Breast epithelium (tissue), 4 donors: ENCODE measurements at regions not wholly inside any gene's neighbourhood (a gene's known extent, or its start where the extent isn't known, plus 50 kb on each side); places are given as distances from the start of the nearest gene placed in this dataset.

Source experiments
- DNase-seq, 2 donors: peaks; one replicate each; pipeline ENCODE4 v3.0.0-alpha.2; 2019; ENCODE audit warnings: low spot score in 2 of 2
- H3K27ac ChIP-seq, 2 donors: fragments of 200-600 bp; sonication (generic) in 1 of 2; one replicate each; pipeline ENCODE4 v1.5.1; 2016 to 2019; ENCODE audit warnings: mild to moderate bottlenecking in 1 of 2
- H3K27me3 ChIP-seq, 2 donors: fragments of 200-600 bp; sonication (generic) in 1 of 2; one replicate each; pipeline versions ENCODE4 v1.5.1 to v1.6.0; 2017 to 2019; ENCODE audit warnings: control low read depth in 1 of 2, mild to moderate bottlenecking in 1 of 2
- H3K36me3 ChIP-seq: fragments of 200-600 bp; one replicate; pipeline ENCODE4 v1.5.1; 2019
- H3K4me1 ChIP-seq, 2 donors: fragments of 200-600 bp; sonication (generic); one replicate each; pipeline ENCODE4 v1.5.1; 2016 to 2019; ENCODE audit warnings: control low read depth in 1 of 2
- H3K4me3 ChIP-seq, 3 donors: fragments of 200-600 bp; sonication (generic); 1 replicate in 2 of 3; 2 replicates in 1 of 3; pipeline ENCODE4 v1.5.1; 2016 to 2019; ENCODE audit warnings: mild to moderate bottlenecking in 3 of 3, moderate library complexity in 2 of 3
- H3K9me3 ChIP-seq, 2 donors: fragments of 200-600 bp; sonication (generic) in 1 of 2; one replicate each; pipeline ENCODE4 v1.5.1; 2016 to 2019; ENCODE audit warnings: control low read depth in 1 of 2
- POLR2A ChIP-seq: fragments of 450-650 bp; IDR thresholded peaks from one replicate; pipeline ENCODE4 v1.6.1; 2016; ENCODE audit warnings: antibody characterized with exemption, mild to moderate bottlenecking, moderate library complexity
- POLR2AphosphoS5 ChIP-seq, 3 donors: sonication (generic); formaldehyde crosslinking; IDR thresholded peaks; one replicate each; pipeline ENCODE4 v1.6.1; 2017; ENCODE audit warnings: antibody characterized with exemption in 3 of 3
- intact Hi-C: fragments of 100-400 bp; cut with DNase I; formaldehyde crosslinking; loops from one replicate; pipeline ENCODE4 v1.15.1; 2023; ENCODE audit warnings: low total_unique reads
- TF ChIP-seq, protein P1 (sequence below), 3 donors: fragments of 450-650 bp; IDR thresholded peaks; one replicate each; pipeline ENCODE4 v1.5.1; 2016 to 2017; ENCODE audit warnings: antibody characterized with exemption in 3 of 3, mild to moderate bottlenecking in 3 of 3, moderate library complexity in 3 of 3

DNA sequence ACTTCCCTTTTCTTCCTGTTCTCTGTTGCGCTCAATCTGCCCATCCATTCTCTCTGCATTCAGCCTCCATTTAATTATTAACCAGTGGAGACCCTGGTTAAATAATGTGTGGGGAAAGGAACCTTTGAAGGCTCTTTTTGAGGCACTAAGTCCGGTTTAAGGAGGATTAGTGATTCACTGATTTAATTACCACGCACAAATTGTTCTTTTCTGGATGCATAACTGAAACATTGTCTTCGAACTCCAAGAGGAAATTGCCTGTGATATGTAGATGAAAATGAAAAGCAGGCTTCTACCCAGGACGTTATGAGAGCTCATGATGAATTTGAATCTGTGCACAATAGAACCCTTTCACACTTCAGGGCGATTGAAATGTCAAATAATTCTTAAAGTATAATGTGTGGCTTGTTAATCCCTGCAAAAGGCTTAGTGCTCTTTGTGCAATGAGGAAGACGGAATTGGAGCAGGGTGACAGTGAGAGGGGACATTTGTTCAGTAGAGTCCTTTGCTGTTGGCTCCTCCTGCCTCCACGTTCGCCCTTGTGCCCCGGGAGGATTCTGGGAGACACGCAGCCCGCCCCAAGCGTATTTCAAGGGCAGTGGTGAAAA, 51.1 kb upstream of the ZNF236 start:
- no peak for DNase-seq
- no peaks in the 10 kb centered on the region for H3K4me1 ChIP-seq
- no peak overlapping the region for H3K27ac ChIP-seq
- TF ChIP-seq POLR2AphosphoS5 (IDR thresholded peaks at IDR 0.05) (no peak), POLR2A (no peak)
- TF ChIP-seq, protein P1, sequence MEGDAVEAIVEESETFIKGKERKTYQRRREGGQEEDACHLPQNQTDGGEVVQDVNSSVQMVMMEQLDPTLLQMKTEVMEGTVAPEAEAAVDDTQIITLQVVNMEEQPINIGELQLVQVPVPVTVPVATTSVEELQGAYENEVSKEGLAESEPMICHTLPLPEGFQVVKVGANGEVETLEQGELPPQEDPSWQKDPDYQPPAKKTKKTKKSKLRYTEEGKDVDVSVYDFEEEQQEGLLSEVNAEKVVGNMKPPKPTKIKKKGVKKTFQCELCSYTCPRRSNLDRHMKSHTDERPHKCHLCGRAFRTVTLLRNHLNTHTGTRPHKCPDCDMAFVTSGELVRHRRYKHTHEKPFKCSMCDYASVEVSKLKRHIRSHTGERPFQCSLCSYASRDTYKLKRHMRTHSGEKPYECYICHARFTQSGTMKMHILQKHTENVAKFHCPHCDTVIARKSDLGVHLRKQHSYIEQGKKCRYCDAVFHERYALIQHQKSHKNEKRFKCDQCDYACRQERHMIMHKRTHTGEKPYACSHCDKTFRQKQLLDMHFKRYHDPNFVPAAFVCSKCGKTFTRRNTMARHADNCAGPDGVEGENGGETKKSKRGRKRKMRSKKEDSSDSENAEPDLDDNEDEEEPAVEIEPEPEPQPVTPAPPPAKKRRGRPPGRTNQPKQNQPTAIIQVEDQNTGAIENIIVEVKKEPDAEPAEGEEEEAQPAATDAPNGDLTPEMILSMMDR (IDR thresholded peaks at IDR 0.05): no peak
- H3K9me3 ChIP-seq: no peaks in the 10 kb centered on the region
- intact Hi-C loops: loop anchor here (5.0 kb wide), 1 partner anchor 581 kb away; no protein-coding TSS in a partner anchor
- H3K36me3 ChIP-seq: no peaks in the 10 kb centered on the region
- peaks cover 0 to 7% of the 10 kb centered on the region in 2 donors for H3K27me3 ChIP-seq
- no peak overlapping the region for H3K4me3 ChIP-seq

DNA sequence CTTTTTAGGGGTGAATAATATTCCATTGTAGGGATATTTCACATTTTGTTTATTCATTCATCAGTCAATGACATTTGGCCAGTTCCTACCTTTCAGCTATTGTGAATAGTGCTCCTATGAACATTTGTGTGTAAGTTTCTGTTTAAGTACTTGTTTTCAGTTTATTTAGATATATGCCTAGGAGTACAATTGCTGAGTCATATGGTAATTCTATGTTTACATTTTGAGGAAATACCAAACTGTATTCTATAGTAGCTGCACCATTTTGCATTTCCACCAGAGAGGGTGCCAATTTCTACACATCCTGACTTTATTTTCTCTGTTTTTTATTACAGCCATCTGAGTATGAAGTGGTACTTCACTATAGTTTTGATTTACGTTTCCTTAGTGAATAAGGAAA, 54.4 kb upstream of the ZNF236 start:
- no peak overlapping the region for H3K27ac ChIP-seq
- intact Hi-C loops: no loop called here
- DNase-seq: no peak

DNA sequence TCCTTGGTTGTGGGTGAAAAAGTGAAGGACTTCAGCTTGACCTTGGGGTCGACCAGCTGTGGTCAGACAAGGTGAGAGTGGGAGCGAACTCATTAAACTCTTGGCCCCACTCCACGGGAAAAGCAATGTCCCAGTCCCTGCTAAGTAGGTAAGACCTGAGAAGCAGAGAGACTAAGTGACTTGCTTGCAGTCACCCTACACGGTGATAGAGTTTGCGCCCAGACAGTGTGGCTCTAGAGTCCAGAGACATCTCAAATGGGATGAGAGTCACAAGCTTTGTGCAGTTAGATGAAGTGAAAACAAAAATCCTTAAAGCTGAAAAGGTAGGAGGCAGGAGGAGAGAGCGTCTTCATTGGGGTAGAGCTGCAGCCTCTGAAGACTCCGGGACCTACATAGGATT, 55.9 kb upstream of the ZNF236 start:
- no peaks in the 10 kb centered on the region for H3K36me3 ChIP-seq
- no peak for DNase-seq
- intact Hi-C loops: no loop called here
- TF ChIP-seq POLR2AphosphoS5 (IDR thresholded peaks at IDR 0.05): no peak
- TF ChIP-seq, protein P1 (IDR thresholded peaks at IDR 0.05): no peak
- H3K9me3 ChIP-seq: no peaks in the 10 kb centered on the region
- no peak overlapping the region for H3K27ac ChIP-seq
- no peak overlapping the region for H3K4me3 ChIP-seq
- H3K27me3 ChIP-seq: peaks cover 0 to 10% of the 10 kb centered on the region in 2 donors
- no peaks in the 10 kb centered on the region for H3K4me1 ChIP-seq

More for the DNA sequence above, 54.4 kb upstream of the ZNF236 start:
- Histone ChIP-seq H3K4me1 (no peaks in the 10 kb centered on the region), H3K27me3 (peaks cover 0 to 10% of the 10 kb centered on the region in 2 donors), H3K36me3 (no peaks in the 10 kb centered on the region), H3K9me3 (no peaks in the 10 kb centered on the region), H3K4me3 (no peak overlapping the region)
- TF ChIP-seq, protein P1 (IDR thresholded peaks at IDR 0.05): no peak
- TF ChIP-seq POLR2A (no peak), POLR2AphosphoS5 (IDR thresholded peaks at IDR 0.05) (no peak)

DNA sequence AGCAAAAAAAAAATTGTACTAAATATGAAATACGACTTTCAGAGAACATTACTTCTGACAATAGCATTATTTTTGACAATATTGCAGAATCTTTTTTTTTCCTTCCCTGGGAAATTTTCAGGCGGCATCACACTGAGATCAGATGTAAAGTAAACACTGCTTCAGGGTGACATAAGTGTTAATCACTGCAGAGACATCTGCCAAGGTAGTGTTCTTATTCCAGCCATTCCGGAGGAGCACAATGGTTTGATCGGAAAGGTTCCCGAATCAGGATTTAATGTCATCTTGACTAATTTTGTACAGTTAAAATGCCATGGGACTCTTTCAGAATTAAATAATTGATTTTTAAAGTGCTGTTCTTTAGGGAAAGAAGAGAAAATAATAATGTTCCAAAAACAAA, 56.7 kb upstream of the ZNF236 start:
- intact Hi-C loops: no loop called here
- H3K9me3 ChIP-seq: no peaks in the 10 kb centered on the region
- no peak overlapping the region for H3K4me3 ChIP-seq
- no peak for DNase-seq
- no peak overlapping the region for H3K27ac ChIP-seq
- peaks cover 0 to 10% of the 10 kb centered on the region in 2 donors for H3K27me3 ChIP-seq
- H3K4me1 ChIP-seq: no peaks in the 10 kb centered on the region
- no peaks in the 10 kb centered on the region for H3K36me3 ChIP-seq
- TF ChIP-seq, protein P1 (IDR thresholded peaks at IDR 0.05): no peak
- TF ChIP-seq POLR2A: no peak
- TF ChIP-seq POLR2AphosphoS5 (IDR thresholded peaks at IDR 0.05): no peak

DNA sequence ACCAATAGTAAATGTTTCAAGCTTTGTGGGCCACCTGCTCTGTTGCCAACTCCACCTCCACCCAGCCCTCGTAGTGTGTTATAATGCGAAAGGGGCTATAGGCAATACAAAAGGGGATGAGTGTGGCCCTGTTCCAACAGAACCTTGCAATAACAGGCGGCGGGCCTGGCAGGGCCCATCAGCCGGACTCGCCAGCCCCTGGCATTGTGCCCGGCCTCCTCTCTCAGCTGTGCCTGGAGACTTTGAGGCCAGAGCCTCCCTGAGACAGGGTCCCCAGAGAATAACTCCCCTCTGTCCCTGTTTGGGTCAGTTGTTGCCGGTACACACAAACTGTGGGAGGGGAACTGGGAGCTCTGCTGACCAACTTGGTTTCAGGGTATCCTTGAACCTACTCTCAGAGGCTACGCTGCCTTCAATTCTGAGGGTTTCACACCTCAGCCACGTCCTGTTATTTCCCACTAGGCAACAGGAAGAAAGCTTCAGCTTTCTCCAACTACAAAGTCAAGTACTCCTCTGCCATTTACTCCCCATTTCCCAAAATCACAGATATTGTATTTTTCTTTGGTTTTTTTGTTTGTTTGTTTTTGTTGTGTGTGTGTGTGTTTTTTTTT, 58.0 kb upstream of the ZNF236 start:
- TF ChIP-seq, protein P1 (IDR thresholded peaks at IDR 0.05): no peak
- TF ChIP-seq POLR2AphosphoS5 (IDR thresholded peaks at IDR 0.05): no peak
- no peak for TF ChIP-seq POLR2A
- intact Hi-C loops: no loop called here
- no peaks in the 10 kb centered on the region for H3K36me3 ChIP-seq
- H3K27me3 ChIP-seq: peaks cover 0 to 10% of the 10 kb centered on the region in 2 donors
- H3K9me3 ChIP-seq: no peaks in the 10 kb centered on the region
- no peak for DNase-seq
- H3K4me1 ChIP-seq: no peaks in the 10 kb centered on the region
- no peak overlapping the region for H3K27ac ChIP-seq
- no peak overlapping the region for H3K4me3 ChIP-seq
